ENCODE measurements at regions not wholly inside any gene's neighbourhood (a gene's known extent, or its start where the extent isn't known, plus 50 kb on each side); places are given as distances from the start of the nearest gene placed in this dataset.

DNA sequence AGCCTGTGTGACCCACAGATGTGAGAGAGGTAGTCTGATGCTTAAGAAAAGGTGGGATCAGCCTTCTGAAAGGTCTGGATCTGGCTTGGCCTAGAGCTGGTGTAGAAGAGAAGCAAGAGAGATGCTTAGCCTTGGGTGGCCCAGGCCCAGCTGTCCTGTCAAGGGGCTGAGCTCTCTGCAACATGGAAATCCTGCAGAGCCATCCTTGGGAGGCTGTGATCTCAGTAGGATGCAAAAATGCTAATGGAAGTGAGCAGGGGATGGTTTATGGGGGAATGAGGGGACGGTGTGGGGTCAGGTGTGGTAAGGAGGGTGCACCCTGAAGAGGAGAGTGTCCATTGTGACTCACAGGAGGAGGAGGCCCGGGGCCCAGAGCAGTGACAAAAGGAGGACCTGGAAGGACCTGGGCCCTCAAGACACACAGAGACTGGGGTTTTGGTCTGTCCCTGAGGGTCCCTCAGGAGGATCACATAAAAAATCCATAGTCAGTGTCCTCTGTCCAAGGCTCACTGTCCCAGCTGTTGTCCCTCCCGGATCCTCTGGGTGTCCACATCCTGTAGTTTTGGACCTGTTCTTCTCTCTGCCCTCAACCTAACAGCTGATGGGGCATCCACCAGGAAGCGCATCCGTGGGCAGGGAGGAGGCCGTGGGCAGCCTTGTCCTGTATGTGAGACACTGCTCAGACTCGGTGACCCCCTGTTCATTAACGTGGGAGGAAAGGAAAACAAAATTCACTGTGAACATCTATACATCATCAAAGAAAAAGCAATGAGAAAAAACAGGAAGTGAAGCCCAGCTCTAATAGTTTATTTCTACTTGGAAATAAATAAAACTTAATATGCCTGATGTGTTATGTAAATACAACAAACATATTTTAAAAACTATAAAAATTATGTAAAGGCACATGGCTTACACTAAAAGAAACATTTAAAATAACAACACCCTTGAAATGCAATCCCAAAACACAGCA, 129.8 kb downstream of the ZNF280B start:
- TF ChIP-seq, protein P1, sequence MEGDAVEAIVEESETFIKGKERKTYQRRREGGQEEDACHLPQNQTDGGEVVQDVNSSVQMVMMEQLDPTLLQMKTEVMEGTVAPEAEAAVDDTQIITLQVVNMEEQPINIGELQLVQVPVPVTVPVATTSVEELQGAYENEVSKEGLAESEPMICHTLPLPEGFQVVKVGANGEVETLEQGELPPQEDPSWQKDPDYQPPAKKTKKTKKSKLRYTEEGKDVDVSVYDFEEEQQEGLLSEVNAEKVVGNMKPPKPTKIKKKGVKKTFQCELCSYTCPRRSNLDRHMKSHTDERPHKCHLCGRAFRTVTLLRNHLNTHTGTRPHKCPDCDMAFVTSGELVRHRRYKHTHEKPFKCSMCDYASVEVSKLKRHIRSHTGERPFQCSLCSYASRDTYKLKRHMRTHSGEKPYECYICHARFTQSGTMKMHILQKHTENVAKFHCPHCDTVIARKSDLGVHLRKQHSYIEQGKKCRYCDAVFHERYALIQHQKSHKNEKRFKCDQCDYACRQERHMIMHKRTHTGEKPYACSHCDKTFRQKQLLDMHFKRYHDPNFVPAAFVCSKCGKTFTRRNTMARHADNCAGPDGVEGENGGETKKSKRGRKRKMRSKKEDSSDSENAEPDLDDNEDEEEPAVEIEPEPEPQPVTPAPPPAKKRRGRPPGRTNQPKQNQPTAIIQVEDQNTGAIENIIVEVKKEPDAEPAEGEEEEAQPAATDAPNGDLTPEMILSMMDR (conservative IDR thresholded peaks at IDR 0.05; ENCODE audit: low read length) = no peak
- no peak for TF ChIP-seq EZH2phosphoT487 (IDR thresholded peaks at IDR 0.05; ENCODE audit: borderline replicate concordance, low read depth, low read length)
